Cardiac muscle cell (in vitro differentiated cells and primary cell): ENCODE measurements at regions not wholly inside any gene's neighbourhood (a gene's known extent, or its start where the extent isn't known, plus 50 kb on each side); places are given as distances from the start of the nearest gene placed in this dataset.

ENCODE experiments used
- DNase-seq, 2 donors: peaks; one replicate each; pipeline versions ENCODE4 v3.0.0 to v3.0.0-alpha.2; 2010 to 2017; ENCODE audit warnings: low read depth in 1 of 2, low spot score in 1 of 2
- H3K27ac ChIP-seq: fragments of 200-600 bp; sonication (generic); 2 replicates; pipeline ENCODE4 v1.5.1; 2016
- H3K27me3 ChIP-seq: fragments of 200-600 bp; sonication (generic); 2 replicates; pipeline ENCODE4 v1.6.0; 2016; ENCODE audit warnings: control low read depth
- H3K36me3 ChIP-seq: fragments of 200-600 bp; sonication (generic); 2 replicates; pipeline ENCODE4 v1.5.1; 2016; ENCODE audit warnings: control low read depth
- H3K4me1 ChIP-seq: fragments of 200-600 bp; sonication (generic); 2 replicates; pipeline ENCODE4 v1.8.1; 2017; ENCODE audit warnings: low read depth, mild to moderate bottlenecking, mixed run types
- H3K4me3 ChIP-seq: fragments of 200-600 bp; sonication (generic); 2 replicates; pipeline ENCODE4 v1.5.1; 2016; ENCODE audit warnings: mild to moderate bottlenecking
- H3K9me3 ChIP-seq: fragments of 200-600 bp; sonication (generic); 2 replicates; pipeline ENCODE4 v1.5.1; 2017; ENCODE audit warnings: low read depth, mild to moderate bottlenecking, control low read depth
- TF ChIP-seq, protein P1 (sequence below): IDR thresholded peaks from 2 replicates; pipeline ENCODE4 v1.5.1; 2012; ENCODE audit warnings: low read depth, mild to moderate bottlenecking, low read length

DNA sequence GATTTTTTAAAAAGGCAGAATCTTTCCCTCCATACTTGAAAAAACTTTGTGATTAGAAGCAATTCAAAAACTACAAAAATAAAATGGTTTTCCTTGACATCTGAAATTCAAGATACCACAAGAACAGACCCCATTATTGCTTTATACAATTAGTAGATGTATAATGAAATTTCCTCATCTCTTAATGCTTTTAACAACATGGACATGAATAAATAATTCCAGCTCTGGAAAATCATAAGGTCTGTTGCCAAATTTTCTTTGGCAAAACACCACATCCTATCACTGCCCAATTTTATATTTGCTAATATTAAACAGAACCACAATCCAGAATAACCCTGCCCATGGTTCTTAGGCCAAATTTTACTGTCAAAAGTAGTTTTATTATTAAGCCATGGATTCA lies 1543.6 kb upstream of the MIR17HG start:
- Histone ChIP-seq H3K9me3 (no peaks in the 10 kb centered on the region), H3K4me1 (no peaks in the 10 kb centered on the region), H3K27me3 (no peaks in the 10 kb centered on the region), H3K36me3 (no peaks in the 10 kb centered on the region), H3K27ac (no peak overlapping the region), H3K4me3 (no peak overlapping the region)
- TF ChIP-seq, protein P1, sequence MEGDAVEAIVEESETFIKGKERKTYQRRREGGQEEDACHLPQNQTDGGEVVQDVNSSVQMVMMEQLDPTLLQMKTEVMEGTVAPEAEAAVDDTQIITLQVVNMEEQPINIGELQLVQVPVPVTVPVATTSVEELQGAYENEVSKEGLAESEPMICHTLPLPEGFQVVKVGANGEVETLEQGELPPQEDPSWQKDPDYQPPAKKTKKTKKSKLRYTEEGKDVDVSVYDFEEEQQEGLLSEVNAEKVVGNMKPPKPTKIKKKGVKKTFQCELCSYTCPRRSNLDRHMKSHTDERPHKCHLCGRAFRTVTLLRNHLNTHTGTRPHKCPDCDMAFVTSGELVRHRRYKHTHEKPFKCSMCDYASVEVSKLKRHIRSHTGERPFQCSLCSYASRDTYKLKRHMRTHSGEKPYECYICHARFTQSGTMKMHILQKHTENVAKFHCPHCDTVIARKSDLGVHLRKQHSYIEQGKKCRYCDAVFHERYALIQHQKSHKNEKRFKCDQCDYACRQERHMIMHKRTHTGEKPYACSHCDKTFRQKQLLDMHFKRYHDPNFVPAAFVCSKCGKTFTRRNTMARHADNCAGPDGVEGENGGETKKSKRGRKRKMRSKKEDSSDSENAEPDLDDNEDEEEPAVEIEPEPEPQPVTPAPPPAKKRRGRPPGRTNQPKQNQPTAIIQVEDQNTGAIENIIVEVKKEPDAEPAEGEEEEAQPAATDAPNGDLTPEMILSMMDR: no peak
- no peak for DNase-seq

DNA sequence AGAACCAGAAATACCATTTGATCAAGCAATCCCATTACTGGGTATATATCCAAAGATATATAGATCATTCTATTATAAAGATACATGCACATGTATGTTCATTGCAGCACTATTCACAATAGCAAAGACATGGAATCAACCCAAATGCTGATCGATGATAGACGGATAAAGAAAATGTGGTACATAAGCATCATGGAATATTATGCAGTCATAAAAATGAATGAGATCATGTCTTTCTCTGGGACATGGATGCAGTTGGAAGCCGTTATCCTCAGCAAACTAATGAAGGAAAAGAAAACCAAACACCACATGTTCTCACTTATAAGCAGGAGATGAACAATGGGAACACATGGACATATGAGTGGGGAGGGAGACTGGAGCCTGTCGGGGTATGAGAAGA lies 1540.9 kb upstream of the MIR17HG start:
- Histone ChIP-seq H3K9me3 (no peaks in the 10 kb centered on the region), H3K27me3 (no peaks in the 10 kb centered on the region), H3K4me1 (no peaks in the 10 kb centered on the region), H3K36me3 (no peaks in the 10 kb centered on the region), H3K27ac (no peak overlapping the region), H3K4me3 (no peak overlapping the region)
- TF ChIP-seq, protein P1: no peak
- no peak for DNase-seq

DNA sequence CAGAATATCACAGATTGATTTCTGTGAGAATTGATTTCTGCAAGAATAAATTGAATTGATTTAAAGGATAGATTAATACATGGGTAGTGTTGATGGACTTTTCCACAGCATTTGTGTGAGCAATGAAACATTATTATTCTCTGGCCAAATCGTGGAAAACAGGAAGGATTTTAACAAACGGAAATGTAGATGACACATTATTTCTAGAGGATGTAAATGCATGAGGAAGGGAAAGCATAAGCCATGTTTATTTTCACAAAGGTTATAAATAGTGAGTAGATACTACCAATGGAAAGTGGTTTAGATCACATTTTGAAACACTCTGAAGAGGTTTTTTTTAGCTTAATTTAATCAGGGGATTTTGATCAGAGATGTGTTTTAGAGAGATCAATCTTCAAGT lies 1534.6 kb upstream of the MIR17HG start:
- no peak overlapping the region for H3K4me3 ChIP-seq
- H3K27ac ChIP-seq: no peak overlapping the region
- DNase-seq: no peak
- no peaks in the 10 kb centered on the region for H3K9me3 ChIP-seq
- no peaks in the 10 kb centered on the region for H3K27me3 ChIP-seq
- H3K4me1 ChIP-seq: no peaks in the 10 kb centered on the region
- H3K36me3 ChIP-seq: no peaks in the 10 kb centered on the region
- TF ChIP-seq, protein P1: no peak

DNA sequence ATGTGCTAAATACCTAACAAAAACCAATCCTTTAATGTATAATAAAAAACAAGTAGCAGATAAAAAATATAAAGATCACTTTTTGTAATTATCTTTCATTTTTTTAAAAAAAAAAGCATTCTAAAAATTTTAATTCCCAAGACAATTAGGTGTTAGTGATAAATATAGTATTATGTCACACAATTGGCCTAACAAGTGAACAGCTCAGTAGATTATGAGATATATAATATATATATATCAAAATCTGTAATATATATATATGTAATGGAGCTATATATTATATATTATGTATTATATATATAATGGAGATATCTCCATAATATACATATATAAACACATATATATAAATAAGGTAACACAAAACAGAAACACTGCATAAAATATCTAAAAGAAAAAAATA lies 1531.1 kb upstream of the MIR17HG start:
- no peaks in the 10 kb centered on the region for H3K9me3 ChIP-seq
- DNase-seq: no peak
- no peak overlapping the region for H3K27ac ChIP-seq
- H3K27me3 ChIP-seq: no peaks in the 10 kb centered on the region
- no peak overlapping the region for H3K4me3 ChIP-seq
- no peaks in the 10 kb centered on the region for H3K4me1 ChIP-seq
- TF ChIP-seq, protein P1: no peak
- no peaks in the 10 kb centered on the region for H3K36me3 ChIP-seq

DNA sequence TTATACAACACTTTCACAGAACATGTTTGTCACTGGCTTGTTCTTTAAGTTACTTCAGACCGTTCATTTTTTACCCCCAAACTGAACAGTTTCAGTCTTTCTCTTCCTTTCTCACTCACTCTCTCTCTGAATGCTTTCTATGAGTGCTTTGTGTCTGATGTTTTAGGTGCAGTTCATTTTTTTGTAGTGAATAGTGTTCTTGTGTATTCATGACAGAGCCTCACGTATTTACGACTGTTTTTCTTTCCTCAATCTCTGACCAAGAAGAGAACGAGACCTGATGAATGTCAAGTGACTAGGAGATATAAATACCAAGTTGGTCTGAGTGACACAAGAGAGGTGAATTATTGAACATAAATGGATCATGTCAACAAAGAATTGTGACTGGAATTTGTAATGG lies 1525.0 kb upstream of the MIR17HG start:
- no peak for DNase-seq
- Histone ChIP-seq H3K27me3 (no peaks in the 10 kb centered on the region), H3K36me3 (no peaks in the 10 kb centered on the region), H3K4me3 (no peak overlapping the region), H3K9me3 (no peaks in the 10 kb centered on the region), H3K27ac (no peak overlapping the region), H3K4me1 (no peaks in the 10 kb centered on the region)
- TF ChIP-seq, protein P1: no peak

DNA sequence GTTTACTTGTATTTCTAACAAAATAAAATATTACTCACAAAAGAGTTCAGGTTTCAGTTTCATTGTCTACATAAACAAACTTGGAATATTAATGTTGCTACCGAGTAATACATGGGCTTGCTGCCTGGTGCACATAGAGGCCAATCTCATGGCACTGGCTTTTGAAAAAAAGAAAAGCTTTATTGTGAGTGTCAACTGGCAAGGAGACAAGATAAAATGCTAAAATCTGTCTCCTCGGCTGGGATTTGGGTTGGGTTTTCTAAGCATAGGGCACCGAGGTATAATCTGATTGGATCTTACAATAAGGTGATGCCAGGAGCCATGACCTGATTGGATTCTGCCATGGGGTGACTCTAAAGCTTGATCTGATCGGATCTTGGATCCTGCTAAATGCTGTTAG lies 1519.9 kb upstream of the MIR17HG start:
- no peaks in the 10 kb centered on the region for H3K27me3 ChIP-seq
- no peak for DNase-seq
- H3K36me3 ChIP-seq: no peaks in the 10 kb centered on the region
- TF ChIP-seq, protein P1: no peak
- no peaks in the 10 kb centered on the region for H3K4me1 ChIP-seq
- no peaks in the 10 kb centered on the region for H3K9me3 ChIP-seq
- no peak overlapping the region for H3K4me3 ChIP-seq
- H3K27ac ChIP-seq: no peak overlapping the region
